ENCODE measurements at regions not wholly inside any gene's neighbourhood (a gene's known extent, or its start where the extent isn't known, plus 50 kb on each side); places are given as distances from the start of the nearest gene placed in this dataset.

DNA sequence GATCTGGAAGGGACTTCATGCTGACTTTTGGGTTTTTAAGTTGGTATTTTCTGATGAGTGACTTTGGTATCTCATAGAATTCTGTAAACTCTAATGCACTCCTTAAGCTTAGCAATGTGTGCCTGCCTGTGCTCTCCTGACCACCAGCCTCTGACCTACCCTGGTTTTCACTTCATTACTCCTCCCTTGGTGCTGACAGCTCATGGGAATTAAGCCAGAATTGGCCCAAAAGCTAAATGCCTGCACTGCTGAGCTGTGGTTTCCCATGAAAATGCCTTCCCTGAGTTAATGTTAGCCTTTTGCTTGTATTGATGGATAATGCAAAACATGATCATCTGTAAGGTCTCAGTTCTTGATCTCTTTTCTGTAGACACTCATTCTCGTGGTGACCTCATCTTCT is 308.0 kb downstream of the DOCK8 start:
- POLR2A ChIA-PET: no interaction called here
- H3K4me3 ChIP-seq (ENCODE audit: low read depth, low read length): no peak overlapping the region
- CTCF ChIA-PET: no interaction called here
- DNase-seq (ENCODE audit: low read depth, low spot score): no peak
- TF ChIP-seq, protein P1, sequence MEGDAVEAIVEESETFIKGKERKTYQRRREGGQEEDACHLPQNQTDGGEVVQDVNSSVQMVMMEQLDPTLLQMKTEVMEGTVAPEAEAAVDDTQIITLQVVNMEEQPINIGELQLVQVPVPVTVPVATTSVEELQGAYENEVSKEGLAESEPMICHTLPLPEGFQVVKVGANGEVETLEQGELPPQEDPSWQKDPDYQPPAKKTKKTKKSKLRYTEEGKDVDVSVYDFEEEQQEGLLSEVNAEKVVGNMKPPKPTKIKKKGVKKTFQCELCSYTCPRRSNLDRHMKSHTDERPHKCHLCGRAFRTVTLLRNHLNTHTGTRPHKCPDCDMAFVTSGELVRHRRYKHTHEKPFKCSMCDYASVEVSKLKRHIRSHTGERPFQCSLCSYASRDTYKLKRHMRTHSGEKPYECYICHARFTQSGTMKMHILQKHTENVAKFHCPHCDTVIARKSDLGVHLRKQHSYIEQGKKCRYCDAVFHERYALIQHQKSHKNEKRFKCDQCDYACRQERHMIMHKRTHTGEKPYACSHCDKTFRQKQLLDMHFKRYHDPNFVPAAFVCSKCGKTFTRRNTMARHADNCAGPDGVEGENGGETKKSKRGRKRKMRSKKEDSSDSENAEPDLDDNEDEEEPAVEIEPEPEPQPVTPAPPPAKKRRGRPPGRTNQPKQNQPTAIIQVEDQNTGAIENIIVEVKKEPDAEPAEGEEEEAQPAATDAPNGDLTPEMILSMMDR (IDR thresholded peaks at IDR 0.05; ENCODE audit: insufficient read depth, low read length, missing control alignments): no peak

DNA sequence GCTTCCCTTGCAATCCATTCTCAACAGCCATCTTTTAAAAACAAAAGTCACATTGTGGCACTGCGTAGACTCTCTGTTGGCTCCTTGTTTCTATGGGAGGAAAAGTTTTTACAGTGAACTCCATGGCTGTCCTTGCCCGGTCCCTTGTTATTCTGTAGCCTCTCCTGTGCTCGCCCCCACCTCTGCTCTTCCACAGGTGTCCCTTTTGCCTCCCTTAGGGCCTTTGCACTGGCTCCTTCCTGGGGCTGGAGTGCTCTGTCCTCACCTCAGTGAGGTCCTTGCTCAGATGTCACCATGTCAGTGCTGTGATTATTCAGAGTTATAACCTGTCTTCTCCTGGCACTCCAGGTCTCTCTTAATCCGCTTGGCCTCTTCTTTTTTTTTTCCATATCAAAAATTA is 308.8 kb downstream of the DOCK8 start:
- CTCF ChIA-PET: no interaction called here
- TF ChIP-seq, protein P1 (IDR thresholded peaks at IDR 0.05; ENCODE audit: insufficient read depth, low read length, missing control alignments): no peak
- no peak for DNase-seq (ENCODE audit: low read depth, low spot score)
- POLR2A ChIA-PET: no interaction called here
- no peak overlapping the region for H3K4me3 ChIP-seq (ENCODE audit: low read depth, low read length)

DNA sequence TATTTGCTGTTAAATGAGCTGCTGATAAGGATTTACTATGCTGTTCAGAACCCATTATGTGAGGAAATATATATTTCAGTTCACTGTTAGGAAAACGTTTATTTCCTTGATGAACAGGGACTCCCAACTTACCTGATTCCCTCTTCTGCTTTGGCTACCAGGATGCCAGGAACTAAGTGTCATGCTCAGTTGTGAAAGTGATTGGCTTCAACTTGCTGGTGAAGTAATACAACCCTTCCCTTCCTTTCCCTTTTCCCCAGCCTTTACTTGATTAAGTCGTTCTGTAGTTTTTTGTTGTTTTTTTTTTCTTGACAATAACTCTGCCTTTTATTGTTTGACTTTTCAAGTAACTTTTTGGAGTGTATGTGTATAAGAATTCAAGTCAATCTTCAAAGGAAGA is 309.3 kb downstream of the DOCK8 start:
- no peak overlapping the region for H3K4me3 ChIP-seq (ENCODE audit: low read depth, low read length)
- no peak for DNase-seq (ENCODE audit: low read depth, low spot score)
- TF ChIP-seq, protein P1 (IDR thresholded peaks at IDR 0.05; ENCODE audit: insufficient read depth, low read length, missing control alignments): no peak
- CTCF ChIA-PET: no interaction called here
- POLR2A ChIA-PET: no interaction called here

GRCh38 chr9:526904-527591 is 312.4 kb downstream of the DOCK8 start:
- POLR2A ChIA-PET: no interaction called here
- no peak for DNase-seq (ENCODE audit: low read depth, low spot score)
- CTCF ChIA-PET: no interaction called here
- TF ChIP-seq, protein P1 (IDR thresholded peaks at IDR 0.05; ENCODE audit: insufficient read depth, low read length, missing control alignments): no peak
- H3K4me3 ChIP-seq (ENCODE audit: low read depth, low read length): no peak overlapping the region

- ChIA-PET POLR2A (no interaction called here), CTCF (no interaction called here)
- no peak overlapping the region for H3K4me3 ChIP-seq (ENCODE audit: low read depth, low read length)
- TF ChIP-seq, protein P1 (IDR thresholded peaks at IDR 0.05; ENCODE audit: insufficient read depth, low read length, missing control alignments): no peak
- no peak for DNase-seq (ENCODE audit: low read depth, low spot score)
Measured at GRCh38 chr9:529731-530130, 311.8 kb upstream of the DMRT1 start.

- no peak for DNase-seq (ENCODE audit: low read depth, low spot score)
- CTCF ChIA-PET: no interaction called here
- TF ChIP-seq, protein P1 (IDR thresholded peaks at IDR 0.05; ENCODE audit: insufficient read depth, low read length, missing control alignments): no peak
- no peak overlapping the region for H3K4me3 ChIP-seq (ENCODE audit: low read depth, low read length)
- POLR2A ChIA-PET: no interaction called here
Measured at GRCh38 chr9:530681-531080, 310.8 kb upstream of the DMRT1 start.
